Activated gamma-delta T cell treated with anti-CD3 and anti-CD28 coated beads, Interleukin-2, amount 50 U/mL, for 16 hours (primary cell): ENCODE measurements at regions not wholly inside any gene's neighbourhood (a gene's known extent, or its start where the extent isn't known, plus 50 kb on each side); places are given as distances from the start of the nearest gene placed in this dataset.

Source experiments
- DNase-seq: peaks from one replicate; pipeline ENCODE4 v3.0.0-alpha.2; 2020; ENCODE audit warnings: low read depth

GRCh38 chr11:109554951-109555350 lies 133.0 kb downstream of the C11orf87 start:
- no peak for DNase-seq

- no peak for DNase-seq
Observed at GRCh38 chr11:109564241-109564640, 142.3 kb downstream of the C11orf87 start.

GRCh38 chr11:109582470-109582869 lies 160.5 kb downstream of the C11orf87 start:
- no peak for DNase-seq

- no peak for DNase-seq
Observed at GRCh38 chr11:109584001-109584972, 162.3 kb downstream of the C11orf87 start.

- no peak for DNase-seq
Observed at GRCh38 chr11:109586789-109587188, 164.8 kb downstream of the C11orf87 start.

GRCh38 chr11:109590782-109591181 lies 168.8 kb downstream of the C11orf87 start:
- no peak for DNase-seq

- DNase-seq: no peak
Observed at GRCh38 chr11:109597336-109597735, 175.3 kb downstream of the C11orf87 start.

- DNase-seq: no peak
Observed at GRCh38 chr11:109604481-109605400, 182.8 kb downstream of the C11orf87 start.

- no peak for DNase-seq
Observed at GRCh38 chr11:109606256-109606655, 184.3 kb downstream of the C11orf87 start.

GRCh38 chr11:109609454-109610185 lies 187.6 kb downstream of the C11orf87 start:
- no peak for DNase-seq

GRCh38 chr11:109612496-109612895 lies 190.5 kb downstream of the C11orf87 start:
- DNase-seq: no peak

- DNase-seq: no peak
Observed at GRCh38 chr11:109619498-109619897, 197.5 kb downstream of the C11orf87 start.

- DNase-seq: no peak
Observed at GRCh38 chr11:109629734-109630133, 207.7 kb downstream of the C11orf87 start.

- DNase-seq: no peak
Observed at GRCh38 chr11:109641549-109641948, 219.6 kb downstream of the C11orf87 start.

GRCh38 chr11:109644152-109644551 lies 222.2 kb downstream of the C11orf87 start:
- DNase-seq: no peak

GRCh38 chr11:109648804-109649203 lies 226.8 kb downstream of the C11orf87 start:
- DNase-seq: no peak

- no peak for DNase-seq
Observed at GRCh38 chr11:109654091-109654490, 232.1 kb downstream of the C11orf87 start.

- no peak for DNase-seq
Observed at GRCh38 chr11:109658190-109658589, 236.2 kb downstream of the C11orf87 start.

GRCh38 chr11:109667719-109668118 lies 245.7 kb downstream of the C11orf87 start:
- no peak for DNase-seq

- DNase-seq: no peak
Observed at GRCh38 chr11:109668973-109669634, 247.1 kb downstream of the C11orf87 start.

- no peak for DNase-seq
Observed at GRCh38 chr11:109677231-109677630, 255.2 kb downstream of the C11orf87 start.
